Testis (tissue), 2 donors: ENCODE measurements at regions not wholly inside any gene's neighbourhood (a gene's known extent, or its start where the extent isn't known, plus 50 kb on each side); places are given as distances from the start of the nearest gene placed in this dataset.

Experiments used
- DNase-seq: peaks from one replicate; pipeline ENCODE4 v3.0.0-alpha.2; 2019
- H3K27ac ChIP-seq, 2 donors: fragments of 200-600 bp; sonication (generic); one replicate each; pipeline ENCODE4 v1.5.1; 2019
- H3K27me3 ChIP-seq: fragments of 200-600 bp; sonication (generic); one replicate; pipeline ENCODE4 v1.5.1; 2019
- H3K36me3 ChIP-seq: fragments of 200-600 bp; sonication (generic); one replicate; pipeline ENCODE4 v1.5.1; 2017; ENCODE audit warnings: low read depth; ENCODE audit errors: missing control alignments
- H3K4me1 ChIP-seq: fragments of 200-600 bp; sonication (generic); one replicate; pipeline ENCODE4 v1.5.1; 2019
- H3K4me3 ChIP-seq, 2 donors: fragments of 200-600 bp; sonication (generic); one replicate each; pipeline ENCODE4 v1.5.1; 2017 to 2019
- H3K9me3 ChIP-seq: fragments of 200-600 bp; sonication (generic); one replicate; pipeline ENCODE4 v1.5.1; 2017
- CTCF ChIP-seq, 3 experiments: fragments of 450-650 bp in 2 of 3; fragments of 200-600 bp in 1 of 3; sonication (generic) in 1 of 3; IDR thresholded peaks; one replicate each; pipeline ENCODE4 v1.5.1; 2016 to 2019; ENCODE audit warnings: antibody characterized with exemption in 3 of 3, mild to moderate bottlenecking in 2 of 3, moderate library complexity in 1 of 3
- POLR2A ChIP-seq: fragments of 450-650 bp; IDR thresholded peaks from one replicate; pipeline ENCODE4 v1.6.1; 2017; ENCODE audit warnings: antibody characterized with exemption, mild to moderate bottlenecking, moderate library complexity
- WGBS, 2 donors: methylation state at CpG; one replicate each; pipeline ENCODE4 v1.1.5; 2018; 5-methylcytosine and 5-hydroxymethylcytosine counted together
- intact Hi-C: fragments of 100-400 bp; cut with DNase I; formaldehyde crosslinking; loops from one replicate; pipeline ENCODE4 v1.15.1; 2023; ENCODE audit warnings: low total_unique reads

GRCh38 chr18:57982372-57983021 is 61.5 kb upstream of the NEDD4L start:
- H3K27me3 ChIP-seq, result no peaks in the 10 kb centered on the region
- H3K36me3 ChIP-seq, result no peaks in the 10 kb centered on the region
- H3K4me1 ChIP-seq, result no peaks in the 10 kb centered on the region
- intact Hi-C loops, result no loop called here
- no peak for DNase-seq
- H3K4me3 ChIP-seq, result no peak overlapping the region
- no peak overlapping the region for H3K27ac ChIP-seq
- TF ChIP-seq CTCF (IDR thresholded peaks at IDR 0.05) (no peak), POLR2A (no peak)
- no peaks in the 10 kb centered on the region for H3K9me3 ChIP-seq
- WGBS, 2 donors, result 93 to 96% methylated on average over 11 of the region's 11 CpGs

DNA sequence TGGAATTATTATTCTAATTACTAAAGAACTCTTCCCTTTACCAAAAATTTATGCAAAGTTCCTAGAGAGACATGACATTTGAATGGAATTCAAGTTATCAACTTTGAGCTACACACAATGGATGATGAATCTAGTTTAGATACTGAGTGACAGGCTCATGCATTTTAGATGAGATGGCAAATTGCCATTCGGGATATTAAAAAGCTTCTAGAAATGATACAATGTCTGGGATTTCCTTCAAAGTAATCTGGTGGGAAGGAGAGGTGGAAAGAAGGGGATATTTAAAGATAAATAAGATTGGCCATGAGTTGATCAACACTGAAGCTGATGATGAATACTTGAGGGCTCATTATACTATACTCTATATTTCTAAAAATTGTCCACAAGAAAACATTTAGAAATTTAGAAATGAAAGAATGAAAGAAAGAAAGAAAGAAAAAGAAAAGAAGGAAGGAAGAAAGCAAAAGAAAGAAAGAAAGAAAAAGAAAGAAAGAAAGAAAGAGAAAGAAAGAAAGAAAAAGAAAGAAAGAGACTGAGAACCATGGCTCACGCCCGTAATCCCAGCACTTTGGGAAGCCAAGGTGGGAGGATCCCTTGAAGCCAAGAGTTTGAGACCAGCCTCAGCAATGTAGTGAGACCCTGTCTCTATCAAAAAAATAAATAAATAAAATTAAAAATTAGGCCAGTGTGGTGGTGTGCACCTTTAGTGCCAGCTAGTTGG is 62.6 kb upstream of the NEDD4L start:
- Histone ChIP-seq H3K27ac (no peak overlapping the region), H3K4me1 (no peaks in the 10 kb centered on the region), H3K9me3 (no peaks in the 10 kb centered on the region), H3K36me3 (no peaks in the 10 kb centered on the region), H3K4me3 (no peak overlapping the region), H3K27me3 (no peaks in the 10 kb centered on the region)
- DNase-seq, result no peak
- intact Hi-C loops, result no loop called here
- 83 to 97% methylated on average over 3 of the region's 3 CpGs for WGBS, 2 donors
- TF ChIP-seq CTCF (IDR thresholded peaks at IDR 0.05), result no peak
- TF ChIP-seq POLR2A, result no peak

DNA sequence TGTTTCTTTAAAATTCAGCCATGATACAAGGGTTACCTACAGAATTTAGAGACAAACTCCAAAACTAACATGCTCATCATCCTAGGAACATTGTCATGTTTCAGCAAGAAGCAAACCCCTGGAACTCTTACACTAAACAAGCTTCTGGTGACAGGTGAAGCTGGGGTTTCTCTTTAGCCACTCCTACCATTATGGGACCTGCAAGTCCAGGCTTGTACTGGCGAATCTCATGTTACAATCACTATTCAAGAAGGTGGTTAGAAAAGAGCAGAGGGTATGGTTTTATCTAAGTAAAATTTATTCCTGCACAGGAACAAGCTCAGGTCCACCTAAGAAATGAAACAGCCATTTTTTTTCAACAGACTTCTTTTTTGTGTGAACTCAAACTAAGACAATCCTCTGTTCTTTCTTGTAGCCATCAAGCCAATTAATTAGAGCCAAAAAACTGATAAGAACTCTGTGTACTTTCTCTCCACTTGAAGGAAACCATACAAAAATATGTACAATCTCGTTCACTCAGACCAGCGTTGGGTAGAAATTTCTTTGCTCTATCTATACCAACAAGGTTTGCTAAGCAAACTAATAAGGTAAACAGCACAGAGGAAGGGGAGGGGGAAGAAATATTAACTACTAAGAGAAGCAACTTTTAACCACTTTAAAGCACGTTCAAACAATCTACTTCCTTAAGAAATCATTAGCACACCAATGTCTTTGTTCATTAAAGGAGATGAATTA is 63.3 kb upstream of the NEDD4L start:
- Histone ChIP-seq H3K27ac (no peak overlapping the region), H3K4me3 (no peak overlapping the region), H3K27me3 (no peaks in the 10 kb centered on the region), H3K4me1 (no peaks in the 10 kb centered on the region), H3K9me3 (no peaks in the 10 kb centered on the region), H3K36me3 (no peaks in the 10 kb centered on the region)
- intact Hi-C loops, result no loop called here
- DNase-seq, result no peak
- no peak for TF ChIP-seq CTCF (IDR thresholded peaks at IDR 0.05)
- 31 to 52% methylated on average over 4 of the region's 4 CpGs for WGBS, 2 donors

GRCh38 chr18:57976230-57976773 is 67.7 kb upstream of the NEDD4L start:
- intact Hi-C loops, result no loop called here
- TF ChIP-seq POLR2A, result no peak
- TF ChIP-seq CTCF (IDR thresholded peaks at IDR 0.05), result no peak
- no peak overlapping the region for H3K27ac ChIP-seq
- no peaks in the 10 kb centered on the region for H3K9me3 ChIP-seq
- H3K4me3 ChIP-seq, result no peak overlapping the region
- no peaks in the 10 kb centered on the region for H3K4me1 ChIP-seq
- H3K27me3 ChIP-seq, result no peaks in the 10 kb centered on the region
- 34 to 45% methylated on average over 2 of the region's 2 CpGs for WGBS, 2 donors
- H3K36me3 ChIP-seq, result no peaks in the 10 kb centered on the region
- no peak for DNase-seq
